SU-DHL-6 (cell line): ENCODE measurements at regions not wholly inside any gene's neighbourhood (a gene's known extent, or its start where the extent isn't known, plus 50 kb on each side); places are given as distances from the start of the nearest gene placed in this dataset.

ENCODE experiments used
- H2AFZ ChIP-seq: fragments of 200-600 bp; sonication (generic); 2 replicates; pipeline ENCODE4 v1.6.1; 2014; ENCODE audit warnings: low read depth, mild to moderate bottlenecking, moderate library complexity, mixed read lengths, antibody characterized with exemption, low read length; ENCODE audit not compliant: severe bottlenecking
- H3F3A ChIP-seq: fragments of 200-600 bp; shearing (Covaris generic); 2 replicates; pipeline ENCODE4 v1.6.0; 2016; ENCODE audit warnings: antibody characterized with exemption, mild to moderate bottlenecking; ENCODE audit not compliant: insufficient read depth
- H3K27ac ChIP-seq: fragments of 200-600 bp; sonication (generic); 2 replicates; pipeline ENCODE4 v1.5.1; 2016; ENCODE audit warnings: low read depth, mild to moderate bottlenecking, low read length, moderate library complexity, mixed read lengths
- H3K27me3 ChIP-seq: fragments of 200-600 bp; sonication (generic), shearing (Covaris generic); 2 replicates; pipeline ENCODE4 v1.6.0; 2014; ENCODE audit warnings: mild to moderate bottlenecking, low read length
- H3K36me3 ChIP-seq: fragments of 200-600 bp; sonication (generic); 2 replicates; pipeline ENCODE4 v1.6.1; 2014; ENCODE audit warnings: mild to moderate bottlenecking, low read length, mixed read lengths
- H3K4me2 ChIP-seq: fragments of 300-600, 200-600 bp; shearing (Covaris generic), sonication (generic); 2 replicates; pipeline ENCODE4 v1.6.0; 2014; ENCODE audit warnings: low read length, low read depth, mild to moderate bottlenecking; ENCODE audit not compliant: poor library complexity, severe bottlenecking
- H3K4me3 ChIP-seq: fragments of 200-600 bp; sonication (generic); 2 replicates; pipeline ENCODE4 v1.5.1; 2014; ENCODE audit warnings: antibody characterized with exemption, low read length, mild to moderate bottlenecking, mixed read lengths; ENCODE audit not compliant: insufficient read depth, poor library complexity, severe bottlenecking
- H3K79me2 ChIP-seq: fragments of 200-600 bp; sonication (generic); 2 replicates; pipeline ENCODE4 v1.6.1; 2014; ENCODE audit warnings: mild to moderate bottlenecking, low read length, moderate library complexity; ENCODE audit not compliant: insufficient read depth
- H3K9ac ChIP-seq: fragments of 200-600 bp; sonication (generic); 2 replicates; pipeline ENCODE4 v1.7.0; 2014; ENCODE audit warnings: mild to moderate bottlenecking, low read length
- H3K9me2 ChIP-seq: fragments of 200-600 bp; sonication (generic); replicated peaks from 2 replicates; pipeline ENCODE4 v1.6.1; 2014; ENCODE audit warnings: low read length; ENCODE audit not compliant: insufficient read depth
- H3K9me3 ChIP-seq: fragments of 200-600 bp; sonication (generic); 2 replicates; pipeline ENCODE4 v1.6.1; 2014; ENCODE audit warnings: low read length, mixed read lengths; ENCODE audit not compliant: insufficient read depth
- H4K20me1 ChIP-seq: fragments of 200-600 bp; sonication (generic); 2 replicates; pipeline ENCODE4 v1.6.1; 2014; ENCODE audit warnings: low read depth, mild to moderate bottlenecking, antibody characterized with exemption, low read length, moderate library complexity, mixed read lengths
- EZH2phosphoT487 ChIP-seq: fragments of 200-600 bp; sonication (generic), shearing (Covaris generic); conservative IDR thresholded peaks from 2 replicates; pipeline ENCODE4 v1.6.1; 2018; ENCODE audit warnings: mild to moderate bottlenecking, antibody characterized with exemption, low read length, moderate library complexity, mixed read lengths
- TF ChIP-seq, protein P1 (sequence below): fragments of 200-600 bp; sonication (generic); IDR thresholded peaks from one replicate; pipeline ENCODE4 v1.5.1; 2017; ENCODE audit warnings: antibody characterized with exemption, mild to moderate bottlenecking, low read length, moderate library complexity; ENCODE audit not compliant: insufficient read depth, poor library complexity, severe bottlenecking

DNA sequence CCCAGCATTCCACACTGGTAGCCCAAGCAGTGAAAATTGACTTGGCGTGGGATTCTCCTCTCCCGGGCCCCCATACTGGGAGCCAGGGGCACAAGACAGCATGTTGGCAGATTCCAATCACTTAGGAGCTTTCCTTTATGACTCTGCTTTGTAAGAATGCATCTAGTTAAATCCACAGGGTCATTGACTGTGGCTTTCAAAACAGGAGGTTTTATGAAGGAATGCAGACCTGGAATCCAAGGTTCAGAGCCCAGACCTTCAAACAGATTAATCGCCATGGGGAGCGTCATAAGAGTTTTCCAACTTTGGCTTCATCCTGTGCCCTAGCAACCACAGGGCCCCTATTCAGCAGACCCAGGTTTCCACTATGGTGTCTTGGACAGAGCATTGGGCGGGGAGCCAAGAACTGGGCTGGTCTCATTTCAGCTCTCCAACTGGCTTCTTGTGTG lies 76.4 kb upstream of the RMST start:
- no peak for TF ChIP-seq EZH2phosphoT487
- TF ChIP-seq, protein P1, sequence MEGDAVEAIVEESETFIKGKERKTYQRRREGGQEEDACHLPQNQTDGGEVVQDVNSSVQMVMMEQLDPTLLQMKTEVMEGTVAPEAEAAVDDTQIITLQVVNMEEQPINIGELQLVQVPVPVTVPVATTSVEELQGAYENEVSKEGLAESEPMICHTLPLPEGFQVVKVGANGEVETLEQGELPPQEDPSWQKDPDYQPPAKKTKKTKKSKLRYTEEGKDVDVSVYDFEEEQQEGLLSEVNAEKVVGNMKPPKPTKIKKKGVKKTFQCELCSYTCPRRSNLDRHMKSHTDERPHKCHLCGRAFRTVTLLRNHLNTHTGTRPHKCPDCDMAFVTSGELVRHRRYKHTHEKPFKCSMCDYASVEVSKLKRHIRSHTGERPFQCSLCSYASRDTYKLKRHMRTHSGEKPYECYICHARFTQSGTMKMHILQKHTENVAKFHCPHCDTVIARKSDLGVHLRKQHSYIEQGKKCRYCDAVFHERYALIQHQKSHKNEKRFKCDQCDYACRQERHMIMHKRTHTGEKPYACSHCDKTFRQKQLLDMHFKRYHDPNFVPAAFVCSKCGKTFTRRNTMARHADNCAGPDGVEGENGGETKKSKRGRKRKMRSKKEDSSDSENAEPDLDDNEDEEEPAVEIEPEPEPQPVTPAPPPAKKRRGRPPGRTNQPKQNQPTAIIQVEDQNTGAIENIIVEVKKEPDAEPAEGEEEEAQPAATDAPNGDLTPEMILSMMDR, result no peak
- no peak overlapping the region for H3K4me2 ChIP-seq
- H3K4me3 ChIP-seq, result no peak overlapping the region
- H3K9me3 ChIP-seq, result no peaks in the 10 kb centered on the region
- no peaks in the 10 kb centered on the region for H4K20me1 ChIP-seq
- no peaks in the 10 kb centered on the region for H3K9me2 ChIP-seq
- H3F3A ChIP-seq, result no peaks in the 10 kb centered on the region
- H2AFZ ChIP-seq, result no peak overlapping the region
- no peak overlapping the region for H3K27ac ChIP-seq
- H3K36me3 ChIP-seq, result no peaks in the 10 kb centered on the region
- H3K9ac ChIP-seq, result no peak overlapping the region
- H3K79me2 ChIP-seq, result no peaks in the 10 kb centered on the region
- no peaks in the 10 kb centered on the region for H3K27me3 ChIP-seq

DNA sequence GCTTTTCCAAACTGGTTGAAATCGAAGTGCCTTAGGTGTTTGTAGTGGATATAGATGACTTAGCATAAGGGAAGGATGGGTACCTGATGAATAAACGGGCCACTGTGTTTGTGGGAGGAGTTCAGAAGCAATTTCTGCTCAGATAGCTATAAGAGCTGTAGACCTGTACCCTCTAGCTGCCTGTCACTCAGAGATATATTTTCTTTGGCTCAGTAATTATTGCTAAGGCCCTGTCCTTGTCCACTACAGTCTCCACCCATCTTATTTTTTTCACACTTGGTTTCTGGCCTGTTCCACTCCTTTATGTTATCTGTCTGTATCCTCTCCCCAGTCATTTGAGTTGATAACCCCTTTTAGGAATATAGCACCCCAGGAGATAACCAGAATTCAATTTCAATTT lies 74.8 kb upstream of the RMST start:
- Histone ChIP-seq H3K27me3 (no peaks in the 10 kb centered on the region), H3K9me2 (no peaks in the 10 kb centered on the region), H3K4me2 (no peak overlapping the region), H3K4me3 (no peak overlapping the region), H4K20me1 (no peaks in the 10 kb centered on the region), H3F3A (no peaks in the 10 kb centered on the region), H2AFZ (no peak overlapping the region), H3K36me3 (no peaks in the 10 kb centered on the region), H3K9me3 (no peaks in the 10 kb centered on the region), H3K9ac (no peak overlapping the region), H3K79me2 (no peaks in the 10 kb centered on the region), H3K27ac (no peak overlapping the region)
- TF ChIP-seq EZH2phosphoT487, result no peak
- TF ChIP-seq, protein P1, result no peak

DNA sequence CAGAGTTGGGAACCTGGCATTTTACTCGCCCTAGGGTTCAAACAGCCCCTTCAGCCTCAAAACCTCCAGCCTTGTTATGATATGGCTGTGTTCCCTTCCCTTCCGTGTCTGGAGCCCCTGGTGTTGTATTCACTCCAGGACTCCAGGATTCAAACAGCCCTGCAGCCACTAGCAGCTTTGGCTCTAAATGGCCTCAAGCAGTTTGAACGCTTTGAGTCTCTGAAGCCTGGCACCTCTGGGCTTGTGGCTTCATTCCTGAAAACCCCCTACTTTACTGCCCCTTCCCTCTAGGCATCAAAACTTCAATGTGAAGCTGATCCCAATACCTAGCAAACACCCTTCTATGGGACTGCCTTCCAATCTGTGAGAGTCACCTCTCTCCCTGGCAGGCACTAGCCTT lies 67.9 kb upstream of the RMST start:
- Histone ChIP-seq H3K9me2 (no peaks in the 10 kb centered on the region), H3K79me2 (no peaks in the 10 kb centered on the region), H3F3A (no peaks in the 10 kb centered on the region), H2AFZ (no peak overlapping the region), H3K4me3 (no peak overlapping the region), H3K27ac (no peak overlapping the region), H3K4me2 (no peak overlapping the region), H3K9ac (no peak overlapping the region), H3K27me3 (no peaks in the 10 kb centered on the region), H3K9me3 (no peaks in the 10 kb centered on the region), H4K20me1 (no peaks in the 10 kb centered on the region), H3K36me3 (no peaks in the 10 kb centered on the region)
- TF ChIP-seq, protein P1, result no peak
- TF ChIP-seq EZH2phosphoT487, result no peak

DNA sequence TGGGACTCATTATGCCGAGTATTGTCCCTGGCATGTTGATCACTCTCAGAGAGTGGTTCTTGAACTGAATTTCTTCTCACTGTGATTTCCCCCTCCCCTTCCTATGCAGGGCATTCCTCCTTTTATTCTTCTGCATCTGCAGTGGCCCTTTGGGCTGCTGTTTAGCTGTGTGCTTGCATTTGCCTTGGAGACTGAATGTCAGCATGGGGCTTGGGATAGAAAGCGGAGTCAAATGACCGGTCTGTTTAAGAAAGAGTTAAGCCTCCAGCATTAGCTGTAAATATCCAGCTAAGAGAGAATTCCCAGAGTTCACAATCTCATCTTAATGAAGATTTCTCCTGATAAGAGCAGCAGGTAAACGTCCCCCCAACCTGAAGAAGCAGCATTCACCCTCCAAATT lies 65.6 kb upstream of the RMST start:
- H3K4me2 ChIP-seq, result no peak overlapping the region
- no peaks in the 10 kb centered on the region for H4K20me1 ChIP-seq
- no peak overlapping the region for H3K27ac ChIP-seq
- H3F3A ChIP-seq, result no peaks in the 10 kb centered on the region
- H3K79me2 ChIP-seq, result no peaks in the 10 kb centered on the region
- no peaks in the 10 kb centered on the region for H3K36me3 ChIP-seq
- no peaks in the 10 kb centered on the region for H3K27me3 ChIP-seq
- no peak overlapping the region for H2AFZ ChIP-seq
- H3K9me3 ChIP-seq, result no peaks in the 10 kb centered on the region
- H3K4me3 ChIP-seq, result no peak overlapping the region
- TF ChIP-seq, protein P1, result no peak
- TF ChIP-seq EZH2phosphoT487, result no peak
- no peak overlapping the region for H3K9ac ChIP-seq
- H3K9me2 ChIP-seq, result no peaks in the 10 kb centered on the region
